ENCODE measurements at regions not wholly inside any gene's neighbourhood (a gene's known extent, or its start where the extent isn't known, plus 50 kb on each side); places are given as distances from the start of the nearest gene placed in this dataset.

GRCh38 chr11:42812361-42812760, 499.4 kb upstream of the API5 start:
- no peak for TF ChIP-seq CTCF (IDR thresholded peaks at IDR 0.05; ENCODE audit: low read length)
- TF ChIP-seq EZH2 (optimal IDR thresholded peaks at IDR 0.05; ENCODE audit: low read depth, low read length): no peak

Measured in MM.1S (cell line).